ENCODE measurements at regions not wholly inside any gene's neighbourhood (a gene's known extent, or its start where the extent isn't known, plus 50 kb on each side); places are given as distances from the start of the nearest gene placed in this dataset.
"Not testable (repeated sequence)": the region's sequence is repeated elsewhere in the genome, so short reads cannot be mapped to it uniquely, and the experiment has no call there.

GRCh38 chr4:170729236-170729635 lies 639.5 kb upstream of the AADAT start:
- no peak overlapping the region for H3K27ac Mint-ChIP-seq

DNA sequence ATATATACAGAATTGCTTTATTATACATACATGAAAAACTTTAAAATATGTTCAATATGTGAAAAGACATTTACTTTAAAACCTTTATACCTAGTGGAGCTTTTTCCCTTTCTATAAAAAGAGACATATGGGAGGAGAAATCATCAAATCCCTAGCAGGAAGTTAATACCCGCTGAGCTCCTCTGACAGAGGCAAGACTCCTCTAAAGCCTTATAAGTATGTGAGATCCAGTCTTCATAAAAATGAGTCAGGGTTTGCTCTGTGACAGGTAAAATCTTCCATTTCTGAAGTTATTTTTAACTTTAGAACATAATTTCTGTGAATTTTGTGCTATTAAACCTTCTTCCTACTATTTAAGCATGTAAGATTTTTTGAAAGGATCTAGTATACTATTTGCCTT lies 634.4 kb upstream of the AADAT start:
- Mint-ChIP-seq H3K27ac (no peak overlapping the region), H3K36me3 (no peaks in the 10 kb centered on the region), H3K9me3 (peaks cover 11 to 14% of the 10 kb centered on the region in 2 donors)
- ATAC-seq (no peak), DNase-seq (ENCODE audit: low spot score in 2 of 2) (no peak)

More at GRCh38 chr4:170729236-170729635, 639.5 kb upstream of the AADAT start:
- DNase-seq (ENCODE audit: low spot score in 2 of 2) = no peak
- peaks cover 0 to 10% of the 10 kb centered on the region in 2 donors for H3K9me3 Mint-ChIP-seq
- no peak for ATAC-seq
- no peaks in the 10 kb centered on the region for H3K36me3 Mint-ChIP-seq

- H3K36me3 Mint-ChIP-seq = no peaks in the 10 kb centered on the region
- DNase-seq (ENCODE audit: low spot score in 2 of 2) (no peak), ATAC-seq (no peak)
- H3K27ac Mint-ChIP-seq = no peak overlapping the region
- H3K9me3 Mint-ChIP-seq = peaks cover 11 to 13% of the 10 kb centered on the region in 2 donors
These were observed 633.4 kb upstream of the AADAT start for GRCh38 chr4:170723171-170723570.

DNA sequence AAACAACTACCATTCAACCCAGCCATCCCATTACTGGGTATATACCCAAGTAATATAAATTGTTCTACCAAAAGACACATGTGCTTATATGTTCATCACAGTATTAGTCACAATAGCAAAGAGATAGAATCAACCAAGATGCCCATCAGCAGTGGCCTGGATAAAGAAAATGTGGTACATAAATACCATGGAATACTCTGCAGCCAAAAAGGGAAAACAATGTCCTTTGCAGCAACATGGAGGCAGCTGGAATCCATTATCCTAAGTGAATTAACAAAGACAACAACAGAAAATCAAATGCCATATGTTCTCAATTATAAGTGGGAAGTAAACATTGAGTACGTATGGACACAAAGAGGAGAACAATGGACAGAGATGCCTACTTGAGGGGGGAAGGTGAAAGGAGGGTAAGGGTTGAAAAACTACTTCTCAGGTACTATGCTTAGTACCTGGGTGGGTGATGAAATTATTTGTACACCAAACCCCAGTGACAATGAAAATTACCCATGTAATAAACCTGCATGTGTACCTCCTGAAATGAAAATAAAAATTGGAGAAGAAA lies 632.1 kb upstream of the AADAT start:
- ATAC-seq = no peak
- H3K9me3 Mint-ChIP-seq = peaks cover 11 to 13% of the 10 kb centered on the region in 2 donors
- H3K36me3 Mint-ChIP-seq = no peaks in the 10 kb centered on the region
- H3K27ac Mint-ChIP-seq = no peak overlapping the region
- DNase-seq (ENCODE audit: low spot score in 2 of 2) = no peak

GRCh38 chr4:170716868-170717267 lies 627.1 kb upstream of the AADAT start:
- H3K36me3 Mint-ChIP-seq = peaks cover 5% of the 10 kb centered on the region in 2 donors
- H3K27ac Mint-ChIP-seq = no peak overlapping the region
- ATAC-seq = no peak
- H3K9me3 Mint-ChIP-seq = peaks cover 6 to 9% of the 10 kb centered on the region in 2 donors
- no peak for DNase-seq (ENCODE audit: low spot score in 2 of 2)

DNA sequence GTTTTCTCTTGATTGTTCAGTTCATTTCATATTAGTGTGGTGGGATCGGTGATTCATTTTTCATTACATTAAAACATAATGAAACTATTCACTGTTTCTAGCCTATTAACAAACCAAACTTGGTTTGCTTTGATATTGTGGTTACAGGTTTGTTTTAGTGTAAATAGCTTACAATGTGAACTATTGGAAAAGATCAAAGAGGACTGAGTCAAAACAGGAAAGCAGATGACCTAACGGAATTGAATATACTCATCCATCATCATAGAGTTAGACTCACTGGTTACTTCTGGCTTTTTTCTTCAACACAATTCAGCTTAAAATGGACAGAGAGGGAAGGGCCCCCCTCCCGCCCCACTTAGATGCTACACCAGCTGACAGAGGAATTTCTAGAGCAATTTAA lies 616.2 kb upstream of the AADAT start:
- peaks cover 8 to 14% of the 10 kb centered on the region in 2 donors for H3K9me3 Mint-ChIP-seq
- H3K27ac Mint-ChIP-seq = no peak overlapping the region
- no peak for ATAC-seq
- DNase-seq (ENCODE audit: low spot score in 2 of 2) = no peak
- H3K36me3 Mint-ChIP-seq = no peaks in the 10 kb centered on the region

DNA sequence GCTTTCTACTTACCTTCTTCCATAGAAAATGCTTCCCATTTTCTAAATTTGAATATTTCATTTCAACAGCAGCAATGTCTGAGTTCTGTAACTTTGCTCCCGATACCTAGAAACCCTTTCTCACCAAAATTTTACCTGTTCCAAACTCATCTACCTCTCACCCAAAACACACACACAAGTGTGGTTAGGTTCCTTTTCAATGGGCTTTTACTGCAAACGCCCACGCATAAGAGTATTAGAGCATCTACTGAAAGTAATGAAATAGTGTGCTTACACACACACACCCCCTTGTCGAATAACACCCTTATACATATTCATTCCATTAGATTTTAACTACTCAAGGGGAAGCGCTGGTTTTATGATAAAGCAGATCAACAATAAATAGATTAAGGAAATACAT lies 610.3 kb upstream of the AADAT start:
- Mint-ChIP-seq H3K9me3 (peaks cover 9 to 26% of the 10 kb centered on the region in 2 donors), H3K36me3 (no peaks in the 10 kb centered on the region), H3K27ac (no peak overlapping the region)
- no peak for DNase-seq (ENCODE audit: low spot score in 2 of 2)
- ATAC-seq = no peak

DNA sequence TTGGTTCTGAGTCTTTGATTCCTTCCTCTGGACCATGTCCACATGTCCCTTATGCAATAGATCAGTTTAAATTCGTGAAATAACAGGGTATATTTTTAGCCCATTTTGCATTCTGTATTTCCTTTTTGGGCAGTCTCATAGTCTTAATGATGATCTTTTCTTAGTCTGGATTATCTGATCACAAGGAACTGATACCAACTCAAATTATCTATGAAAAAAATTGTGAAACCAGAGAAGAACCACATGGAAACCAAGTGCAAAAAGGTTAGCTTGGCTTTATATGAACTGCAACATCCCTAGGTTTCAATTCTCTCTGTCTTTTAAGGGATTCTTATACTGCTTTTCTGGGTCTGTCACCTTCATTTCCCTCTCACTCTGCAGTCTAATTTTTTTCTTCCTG lies 608.6 kb upstream of the AADAT start:
- peaks cover 12 to 23% of the 10 kb centered on the region in 2 donors for H3K9me3 Mint-ChIP-seq
- DNase-seq (ENCODE audit: low spot score in 2 of 2) (no peak), ATAC-seq (no peak)
- no peak overlapping the region for H3K27ac Mint-ChIP-seq
- H3K36me3 Mint-ChIP-seq = no peaks in the 10 kb centered on the region

DNA sequence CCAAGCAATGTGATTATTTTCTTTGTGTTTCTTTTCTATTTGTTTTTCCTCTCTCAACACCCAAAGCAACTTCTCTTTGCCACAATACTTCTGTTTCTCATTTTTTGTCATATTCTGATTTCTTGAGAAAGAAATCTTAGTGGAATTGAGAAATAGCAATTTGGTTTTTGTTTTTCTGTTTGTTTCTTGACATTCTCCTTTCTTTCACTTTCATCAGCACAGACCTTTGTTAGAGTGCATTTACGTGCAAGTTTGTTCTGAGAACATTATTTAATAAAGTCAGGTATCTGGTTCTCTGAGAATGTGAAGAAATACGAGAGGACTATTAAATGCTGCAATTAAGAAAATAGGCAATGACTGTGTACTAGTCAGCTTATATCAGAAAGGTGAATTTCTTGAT lies 608.1 kb upstream of the AADAT start:
- Mint-ChIP-seq H3K27ac (no peak overlapping the region), H3K9me3 (peaks cover 16 to 27% of the 10 kb centered on the region in 2 donors), H3K36me3 (no peaks in the 10 kb centered on the region)
- DNase-seq (ENCODE audit: low spot score in 2 of 2) (no peak), ATAC-seq (no peak)

GRCh38 chr4:170697045-170697444 lies 607.3 kb upstream of the AADAT start:
- H3K27ac Mint-ChIP-seq = no peak overlapping the region
- H3K36me3 Mint-ChIP-seq = no peaks in the 10 kb centered on the region
- peaks cover 16 to 27% of the 10 kb centered on the region in 2 donors for H3K9me3 Mint-ChIP-seq
- no peak for ATAC-seq
- DNase-seq (ENCODE audit: low spot score in 2 of 2) = no peak

DNA sequence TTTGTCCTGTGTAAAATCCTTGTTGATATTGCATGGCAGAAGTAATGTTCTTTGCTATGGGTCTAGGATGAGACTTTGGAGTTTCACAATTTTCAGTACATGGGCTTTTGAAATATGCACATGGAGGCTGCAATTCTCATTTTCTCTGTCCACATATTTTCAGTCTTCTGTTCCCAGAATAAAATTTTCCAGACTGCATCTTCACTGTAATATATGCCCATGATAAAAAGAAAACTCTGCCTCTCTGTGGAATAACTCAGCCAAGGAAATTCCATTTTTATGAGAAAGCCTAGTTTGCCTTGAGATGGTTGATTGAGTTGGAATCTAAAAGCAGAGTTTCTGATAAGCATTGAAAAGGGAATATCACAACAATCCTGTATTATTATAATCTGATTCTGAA lies 601.4 kb upstream of the AADAT start:
- ATAC-seq = no peak
- no peak overlapping the region for H3K27ac Mint-ChIP-seq

DNA sequence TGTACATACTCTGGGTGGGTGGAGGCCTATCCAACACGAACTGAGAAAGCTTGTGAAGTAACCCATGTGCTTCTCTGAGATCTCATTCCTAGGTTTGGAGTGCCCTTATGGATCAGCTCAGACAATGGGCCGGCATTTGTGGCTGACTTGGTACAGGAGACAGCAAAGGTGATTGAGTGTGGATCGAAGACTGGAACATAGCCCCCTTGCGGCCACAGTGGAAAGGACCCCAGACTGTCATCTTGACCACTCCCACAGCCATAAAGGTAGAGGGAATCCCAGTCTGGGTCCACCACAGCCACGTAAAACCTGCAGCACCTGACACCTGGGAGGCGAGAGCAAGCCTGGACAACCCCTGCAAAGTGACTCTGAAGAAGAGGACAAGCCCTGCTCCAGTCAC lies 598.0 kb upstream of the AADAT start:
- ATAC-seq (no peak), DNase-seq (ENCODE audit: low spot score in 2 of 2) (no peak)
- Mint-ChIP-seq H3K36me3 (no peaks in the 10 kb centered on the region), H3K9me3 (peaks cover 4 to 10% of the 10 kb centered on the region in 2 donors), H3K27ac (no peak overlapping the region)

More for the DNA sequence above, 601.4 kb upstream of the AADAT start:
- Mint-ChIP-seq H3K36me3 (no peaks in the 10 kb centered on the region), H3K9me3 (peaks cover 15 to 23% of the 10 kb centered on the region in 2 donors)
- no peak for DNase-seq (ENCODE audit: low spot score in 2 of 2)

GRCh38 chr4:170685701-170686100 lies 595.9 kb upstream of the AADAT start:
- H3K36me3 Mint-ChIP-seq; H3K27ac Mint-ChIP-seq; ATAC-seq; DNase-seq (ENCODE audit: low spot score in 2 of 2); H3K9me3 Mint-ChIP-seq: not testable (repeated sequence)

DNA sequence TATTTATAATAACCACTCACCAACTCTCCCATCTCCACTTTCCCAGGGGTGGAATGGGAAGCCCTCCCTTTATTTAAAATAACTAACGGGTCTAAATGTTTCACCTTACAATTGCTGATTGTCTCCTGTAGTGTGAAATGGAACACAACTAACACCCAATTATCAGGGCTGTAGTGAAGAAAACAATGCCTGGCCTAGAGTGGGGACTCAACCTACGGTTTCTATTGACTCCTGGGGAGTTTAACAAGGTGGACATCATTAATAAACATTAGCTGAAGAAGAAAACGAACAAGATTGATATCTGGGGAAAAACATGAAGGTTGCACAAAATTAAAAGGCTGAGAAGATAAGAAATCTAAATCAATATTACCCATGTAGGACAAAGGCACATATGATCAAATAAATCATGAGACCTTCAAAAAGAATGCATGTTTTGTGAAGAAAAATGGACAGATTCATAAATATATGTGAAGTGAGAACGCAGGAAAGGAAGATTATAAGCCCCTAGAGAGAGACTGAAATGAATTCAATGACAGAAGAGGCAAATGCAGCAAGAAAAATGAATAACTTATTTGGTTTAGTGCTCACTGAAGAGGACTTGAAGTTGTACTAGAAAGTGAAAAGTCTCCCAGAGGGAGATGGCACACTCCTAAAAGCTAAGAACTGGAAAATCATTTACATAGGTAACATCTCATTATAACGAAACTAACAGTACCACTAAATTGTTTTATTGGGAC lies 593.0 kb upstream of the AADAT start:
- ATAC-seq = no peak
- peaks cover 16 to 19% of the 10 kb centered on the region in 2 donors for H3K9me3 Mint-ChIP-seq
- H3K27ac Mint-ChIP-seq = no peak overlapping the region

DNA sequence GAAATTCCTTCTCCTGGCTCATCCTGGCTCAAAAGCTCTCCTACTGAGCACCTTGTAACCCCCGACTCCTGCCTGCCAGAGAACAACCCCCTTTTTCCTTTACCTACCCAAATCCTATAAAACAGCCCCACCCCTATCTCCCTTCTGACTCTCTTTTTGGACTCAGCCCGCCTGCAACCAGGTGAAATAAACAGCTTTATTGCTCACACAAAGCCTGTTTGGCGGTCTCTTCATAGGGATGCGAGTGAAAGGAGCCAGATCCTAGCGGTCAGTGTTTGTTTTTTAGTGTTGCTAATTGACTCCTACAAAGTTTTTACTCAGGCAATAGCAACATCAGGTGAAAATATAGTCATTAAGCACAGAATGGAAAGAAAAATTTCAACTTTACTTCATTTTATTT lies 592.3 kb upstream of the AADAT start:
- not testable (repeated sequence) for H3K27ac Mint-ChIP-seq; H3K36me3 Mint-ChIP-seq; DNase-seq (ENCODE audit: low spot score in 2 of 2); ATAC-seq
- H3K9me3 Mint-ChIP-seq = peaks cover 15 to 19% of the 10 kb centered on the region in 2 donors

More for the DNA sequence above, 593.0 kb upstream of the AADAT start:
- H3K36me3 Mint-ChIP-seq = peaks cover 0 to 7% of the 10 kb centered on the region in 2 donors
- no peak for DNase-seq (ENCODE audit: low spot score in 2 of 2)

DNA sequence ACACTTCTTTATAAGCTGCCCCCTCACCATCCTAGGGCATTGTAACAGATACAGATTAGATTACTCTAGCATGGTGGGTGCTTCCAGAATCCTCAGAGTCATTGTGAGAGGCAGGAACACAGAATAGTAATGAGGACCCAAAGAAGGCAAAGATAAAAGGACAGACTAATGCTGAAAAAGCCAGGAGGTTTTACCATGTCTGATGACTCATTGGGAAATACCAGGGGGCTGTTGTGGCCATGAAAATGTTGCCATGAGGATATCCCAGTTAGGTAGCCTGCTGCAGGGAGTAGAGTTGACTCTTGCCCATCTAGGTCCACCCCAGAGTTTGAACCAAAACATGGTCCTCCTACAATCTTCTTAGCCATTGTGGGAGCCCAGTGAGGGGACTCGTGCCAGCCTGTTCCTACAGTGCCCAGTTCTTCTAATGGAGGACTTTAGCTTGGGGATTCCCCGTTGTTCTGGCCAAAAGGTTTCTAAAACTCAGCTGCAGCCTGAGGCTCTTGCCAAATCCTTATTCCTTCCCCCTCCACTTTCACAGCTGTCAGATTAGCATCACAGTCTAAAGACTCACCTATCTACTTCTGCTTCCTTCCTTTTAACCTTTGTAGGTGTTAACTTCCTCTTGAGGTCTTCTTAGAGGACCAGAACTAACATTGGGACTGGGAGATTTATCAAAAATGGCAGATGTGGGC lies 586.0 kb upstream of the AADAT start:
- H3K9me3 Mint-ChIP-seq = peaks cover 21 to 31% of the 10 kb centered on the region in 2 donors
- DNase-seq (ENCODE audit: low spot score in 2 of 2) = no peak
- peaks cover 0 to 7% of the 10 kb centered on the region in 2 donors for H3K36me3 Mint-ChIP-seq
- H3K27ac Mint-ChIP-seq = no peak overlapping the region
- no peak for ATAC-seq

DNA sequence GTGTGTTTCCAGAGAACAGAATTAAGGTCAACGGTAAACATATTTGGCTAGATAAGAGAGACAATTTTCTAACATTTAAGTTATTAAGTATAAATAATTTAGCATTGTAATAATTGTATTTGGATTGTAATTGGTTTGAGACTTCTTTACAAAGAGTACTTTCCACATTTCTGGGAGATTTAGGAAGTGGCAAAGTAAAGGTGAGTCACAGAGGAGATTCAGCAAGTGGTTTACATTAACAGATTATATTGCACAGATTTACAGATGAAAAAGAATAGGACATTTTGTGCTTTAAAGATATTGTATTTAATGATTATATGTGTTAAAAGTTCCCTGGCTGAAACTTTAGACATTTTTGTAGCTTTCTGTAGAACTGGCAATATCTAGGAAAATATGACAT lies 584.4 kb upstream of the AADAT start:
- Mint-ChIP-seq H3K36me3 (peaks cover 0 to 2% of the 10 kb centered on the region in 2 donors), H3K27ac (no peak overlapping the region), H3K9me3 (peaks cover 17 to 27% of the 10 kb centered on the region in 2 donors)
- ATAC-seq (no peak), DNase-seq (ENCODE audit: low spot score in 2 of 2) (no peak)
